Type B pancreatic cell (in vitro differentiated cells): ENCODE measurements at regions not wholly inside any gene's neighbourhood (a gene's known extent, or its start where the extent isn't known, plus 50 kb on each side); places are given as distances from the start of the nearest gene placed in this dataset.

Experiments
- DNase-seq: peaks from one replicate; pipeline ENCODE4 v3.0.0; 2021; ENCODE audit warnings: mixed read lengths; ENCODE audit not compliant: unreplicated experiment; ENCODE audit errors: extremely low spot score
- H3K27ac Mint-ChIP-seq: 2 replicates; pipeline ENCODE4 v1.8.0; 2021; ENCODE audit warnings: mild to moderate bottlenecking, mixed read lengths
- H3K27me3 Mint-ChIP-seq: 2 replicates; pipeline ENCODE4 v1.8.0; 2021; ENCODE audit warnings: mixed read lengths
- H3K36me3 Mint-ChIP-seq: 2 replicates; pipeline ENCODE4 v1.8.0; 2021; ENCODE audit warnings: mixed read lengths
- H3K4me1 Mint-ChIP-seq: one replicate; pipeline ENCODE4 v1.8.0; 2021; ENCODE audit warnings: mixed read lengths; ENCODE audit not compliant: unreplicated experiment
- H3K4me3 Mint-ChIP-seq: 2 replicates; pipeline ENCODE4 v1.8.0; 2021; ENCODE audit warnings: mild to moderate bottlenecking, mixed read lengths
- H3K9me3 Mint-ChIP-seq: 2 replicates; pipeline ENCODE4 v1.8.0; 2021; ENCODE audit warnings: mixed read lengths
- CTCF ChIP-seq: fragments of 200-600 bp; sonication (generic); conservative IDR thresholded peaks from 2 replicates; pipeline ENCODE4 v1.5.0; 2021; ENCODE audit warnings: antibody characterized with exemption, mild to moderate bottlenecking

- H3K27me3 Mint-ChIP-seq: peaks cover 23% of the 10 kb centered on the region
- H3K4me3 Mint-ChIP-seq: no peak overlapping the region
- no peak for DNase-seq
- H3K4me1 Mint-ChIP-seq: no peaks in the 10 kb centered on the region
- no peak overlapping the region for H3K27ac Mint-ChIP-seq
- H3K36me3 Mint-ChIP-seq: no peaks in the 10 kb centered on the region
- TF ChIP-seq CTCF: no peak
- no peaks in the 10 kb centered on the region for H3K9me3 Mint-ChIP-seq
Observed at GRCh38 chr2:18169893-18170175, 291.4 kb downstream of the KCNS3 start.

GRCh38 chr2:18169121-18169892, 290.8 kb downstream of the KCNS3 start:
- no peak for DNase-seq
- Mint-ChIP-seq H3K9me3 (no peaks in the 10 kb centered on the region), H3K36me3 (no peaks in the 10 kb centered on the region), H3K27ac (no peak overlapping the region), H3K4me1 (no peaks in the 10 kb centered on the region), H3K4me3 (no peak overlapping the region), H3K27me3 (peaks cover 26% of the 10 kb centered on the region)
- no peak for TF ChIP-seq CTCF

- no peak for DNase-seq
- H3K36me3 Mint-ChIP-seq: no peaks in the 10 kb centered on the region
- H3K27ac Mint-ChIP-seq: no peak overlapping the region
- H3K27me3 Mint-ChIP-seq: peaks cover 31% of the 10 kb centered on the region
- H3K4me3 Mint-ChIP-seq: no peak overlapping the region
- H3K4me1 Mint-ChIP-seq: no peaks in the 10 kb centered on the region
- TF ChIP-seq CTCF: no peak
- H3K9me3 Mint-ChIP-seq: no peaks in the 10 kb centered on the region
Observed at GRCh38 chr2:18167871-18168270, 289.4 kb downstream of the KCNS3 start.

GRCh38 chr2:18161681-18162080, 283.2 kb downstream of the KCNS3 start:
- no peak for TF ChIP-seq CTCF
- H3K27me3 Mint-ChIP-seq: peaks cover 34% of the 10 kb centered on the region
- DNase-seq: no peak
- H3K9me3 Mint-ChIP-seq: no peaks in the 10 kb centered on the region
- H3K4me1 Mint-ChIP-seq: peaks cover 5% of the 10 kb centered on the region
- no peak overlapping the region for H3K27ac Mint-ChIP-seq
- H3K36me3 Mint-ChIP-seq: no peaks in the 10 kb centered on the region
- H3K4me3 Mint-ChIP-seq: no peak overlapping the region

- Mint-ChIP-seq H3K9me3 (no peaks in the 10 kb centered on the region), H3K36me3 (no peaks in the 10 kb centered on the region), H3K4me3 (no peak overlapping the region), H3K27ac (no peak overlapping the region), H3K27me3 (peaks cover 21% of the 10 kb centered on the region), H3K4me1 (peaks cover 5% of the 10 kb centered on the region)
- no peak for TF ChIP-seq CTCF
- DNase-seq: no peak
Observed at GRCh38 chr2:18159896-18160295, 281.4 kb downstream of the KCNS3 start.

- DNase-seq: no peak
- H3K4me1 Mint-ChIP-seq: peaks cover 5% of the 10 kb centered on the region
- H3K9me3 Mint-ChIP-seq: no peaks in the 10 kb centered on the region
- H3K4me3 Mint-ChIP-seq: no peak overlapping the region
- no peak for TF ChIP-seq CTCF
- no peaks in the 10 kb centered on the region for H3K36me3 Mint-ChIP-seq
- no peak overlapping the region for H3K27ac Mint-ChIP-seq
- H3K27me3 Mint-ChIP-seq: peaks cover 16% of the 10 kb centered on the region
Observed at GRCh38 chr2:18156421-18156820, 278.0 kb downstream of the KCNS3 start.
